GM21367 (cell line): ENCODE measurements at regions not wholly inside any gene's neighbourhood (a gene's known extent, or its start where the extent isn't known, plus 50 kb on each side); places are given as distances from the start of the nearest gene placed in this dataset.

Experiments
- ATAC-seq: cut with Tn5 transposase; IDR thresholded peaks from one replicate; pipeline ENCODE4 v1.9.1; 2021; ENCODE audit not compliant: unreplicated experiment

- ATAC-seq: no peak
Measured at GRCh38 chr16:85162478-85163277, 50.4 kb upstream of the CIBAR2 start.

GRCh38 chr16:85163278-85164112 is 51.2 kb upstream of the CIBAR2 start:
- ATAC-seq: no peak

DNA sequence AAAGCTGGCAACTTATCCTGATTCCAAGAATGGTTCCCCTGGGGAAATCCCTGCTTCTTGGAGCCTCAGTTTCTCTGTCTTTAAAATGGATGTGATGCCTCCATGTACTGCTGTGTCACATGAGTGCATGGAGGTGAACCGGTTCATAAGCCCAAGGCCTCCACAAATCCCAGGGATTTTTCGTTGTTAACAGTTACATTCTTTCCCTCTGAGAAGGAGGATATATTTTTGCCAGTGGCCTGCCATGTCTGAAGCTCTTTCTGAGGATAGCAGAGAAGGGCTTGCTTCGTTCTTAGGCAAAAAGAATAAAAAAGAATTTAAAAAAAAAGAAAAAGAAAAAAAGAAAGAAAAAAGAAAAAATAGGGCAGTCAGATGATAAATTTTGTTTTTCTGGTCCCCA is 52.2 kb upstream of the CIBAR2 start:
- no peak for ATAC-seq

- ATAC-seq: no peak
Measured at GRCh38 chr16:85164838-85165516, 52.7 kb upstream of the CIBAR2 start.

- ATAC-seq: no peak
Measured at GRCh38 chr16:85165781-85166180, 53.5 kb upstream of the CIBAR2 start.

DNA sequence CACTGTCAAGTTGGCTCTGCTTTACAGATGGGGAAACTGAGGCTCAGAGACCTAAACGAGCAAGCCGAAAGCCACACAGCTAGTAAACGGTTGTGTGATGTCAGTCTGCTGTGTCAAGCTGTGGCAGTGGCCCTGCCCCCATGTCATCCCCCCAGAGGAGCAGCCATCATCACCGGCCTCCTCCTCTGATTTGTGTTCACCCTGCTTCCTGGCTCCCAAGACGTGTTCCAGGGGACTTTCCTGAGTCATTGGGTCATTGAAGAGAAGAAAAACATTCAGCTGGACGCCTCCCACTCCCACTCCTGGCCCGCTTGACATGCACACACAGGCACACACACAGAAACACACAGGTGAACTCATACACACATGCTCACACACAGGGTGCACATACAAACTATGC is 54.0 kb upstream of the CIBAR2 start:
- ATAC-seq: no peak

- no peak for ATAC-seq
Measured at GRCh38 chr16:85166699-85167588, 54.7 kb upstream of the CIBAR2 start.

DNA sequence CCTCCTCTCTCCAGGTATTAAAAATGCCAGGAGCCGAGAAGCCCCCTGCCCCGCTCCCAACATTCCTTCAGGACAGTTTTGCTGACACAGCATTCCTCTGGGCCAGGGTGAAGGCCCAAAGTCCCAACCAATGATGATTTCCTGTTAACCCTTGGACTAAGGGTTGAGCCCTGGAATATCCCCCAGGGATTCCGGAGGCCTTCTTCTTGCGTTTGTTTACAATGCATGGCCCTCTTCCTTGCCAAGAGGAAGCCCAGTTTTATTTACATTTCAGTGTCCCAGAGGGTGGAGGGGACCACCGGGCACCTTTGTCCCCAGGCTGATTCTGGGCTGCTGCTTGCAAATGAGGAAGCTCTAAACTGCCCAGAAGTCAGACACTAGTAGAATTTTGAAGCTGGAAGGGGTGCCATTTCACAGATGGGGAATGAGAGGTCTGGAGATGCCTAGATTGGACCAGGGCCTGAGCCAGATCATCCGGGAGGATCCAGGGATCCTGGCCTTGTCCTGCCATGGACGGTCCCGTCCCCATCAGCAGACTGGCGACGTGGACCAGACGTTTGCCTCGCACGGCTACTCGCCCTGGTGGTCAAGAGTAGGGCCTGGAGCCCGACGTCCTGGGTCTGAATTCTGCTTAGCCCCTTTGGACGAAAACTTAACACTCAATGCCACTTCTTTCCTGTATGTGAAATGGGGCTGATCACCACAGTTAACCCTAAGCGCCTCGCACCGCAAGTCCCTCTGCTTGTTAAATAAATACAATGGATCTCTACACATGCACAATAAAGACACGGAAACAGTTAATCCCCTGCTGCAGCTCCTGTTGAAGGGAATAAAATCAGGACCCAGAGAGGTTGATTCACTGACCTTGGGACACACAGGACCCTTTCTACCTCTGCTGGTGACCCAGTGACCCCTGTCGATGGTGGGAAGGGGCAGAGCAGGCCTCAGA is 55.6 kb upstream of the CIBAR2 start:
- ATAC-seq: no peak

GRCh38 chr16:85168732-85169256 is 56.5 kb upstream of the CIBAR2 start:
- no peak for ATAC-seq

GRCh38 chr16:85169333-85170065 is 57.2 kb upstream of the CIBAR2 start:
- no peak for ATAC-seq

DNA sequence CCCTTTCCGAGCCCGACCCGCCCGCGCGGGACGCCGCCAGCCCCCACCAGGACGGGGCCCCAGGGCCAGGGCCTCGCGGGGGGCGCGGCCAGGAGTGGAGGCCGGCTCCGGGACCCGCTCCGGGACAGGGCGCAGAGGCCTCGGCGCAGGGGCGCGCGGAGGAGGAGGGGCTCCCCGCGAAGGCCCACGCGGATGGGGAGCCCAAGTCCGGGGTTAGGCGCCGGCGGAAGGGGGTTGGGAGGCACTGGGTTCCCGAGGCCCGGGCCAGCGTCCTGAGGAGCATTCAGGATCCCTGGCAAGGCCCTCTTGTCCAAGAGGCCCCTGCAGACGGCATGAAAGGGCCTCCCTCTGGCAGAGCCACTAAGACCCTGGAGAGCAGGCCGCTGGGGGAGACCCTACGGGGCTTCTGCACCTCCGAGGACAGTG is 57.8 kb upstream of the CIBAR2 start:
- no peak for ATAC-seq

DNA sequence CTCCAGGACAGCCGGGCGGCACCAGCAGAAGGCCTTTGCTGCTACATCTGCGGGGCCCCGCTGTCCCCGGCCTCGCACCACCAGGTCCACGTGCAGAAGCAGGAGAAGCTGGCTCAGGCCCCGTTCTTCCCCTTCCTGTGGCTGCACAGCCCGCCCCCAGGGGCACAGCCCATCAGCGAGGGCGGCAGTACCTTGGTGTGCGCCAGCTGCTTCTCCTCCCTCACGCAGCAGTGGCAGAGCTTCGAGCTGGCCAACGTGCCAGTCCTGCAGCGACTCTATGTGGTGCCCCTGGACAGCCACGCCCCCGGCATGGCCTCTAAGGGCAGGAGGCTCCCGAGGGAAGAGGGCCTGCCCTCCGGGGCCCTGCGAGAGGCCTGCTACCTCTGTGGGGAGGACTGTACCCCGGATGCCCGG is 58.3 kb upstream of the CIBAR2 start:
- ATAC-seq: no peak

GRCh38 chr16:85171004-85171758 is 58.9 kb upstream of the CIBAR2 start:
- ATAC-seq: no peak

DNA sequence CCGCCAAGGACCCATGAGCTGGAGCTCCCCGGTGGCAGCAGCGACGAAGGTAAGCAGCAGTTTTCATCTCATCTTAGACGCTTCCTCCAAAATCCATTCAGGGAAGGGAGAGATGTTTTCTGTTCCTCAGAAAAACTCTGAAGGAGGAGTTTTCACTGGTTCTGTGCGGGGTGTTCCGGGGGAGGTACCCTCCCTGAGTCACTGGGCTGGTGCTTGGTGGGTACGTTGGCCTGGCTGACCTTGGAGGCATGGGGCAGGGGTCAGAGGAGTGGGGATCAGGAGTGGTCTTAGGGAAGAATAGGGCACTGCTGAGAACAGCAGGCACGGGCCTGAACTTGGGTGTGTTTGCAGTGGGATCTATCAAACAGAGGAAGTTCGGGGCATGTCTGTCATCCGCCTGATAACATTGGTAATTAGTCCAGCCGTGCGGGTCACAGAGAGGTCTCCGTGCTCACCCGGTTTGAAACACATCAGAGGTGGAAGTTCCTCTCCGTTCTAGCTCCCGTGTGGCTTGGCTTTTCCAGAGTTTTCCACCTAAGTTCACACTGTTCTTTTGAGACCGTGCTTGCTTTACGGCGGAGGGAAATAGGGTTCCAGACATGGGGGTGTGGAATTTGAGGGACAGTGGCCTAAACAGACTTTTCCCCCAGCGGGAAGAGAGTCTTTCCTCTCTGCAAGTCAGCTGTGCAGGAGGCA is 59.6 kb upstream of the CIBAR2 start:
- no peak for ATAC-seq

- no peak for ATAC-seq
Measured at GRCh38 chr16:85172455-85173145, 60.3 kb upstream of the CIBAR2 start.

DNA sequence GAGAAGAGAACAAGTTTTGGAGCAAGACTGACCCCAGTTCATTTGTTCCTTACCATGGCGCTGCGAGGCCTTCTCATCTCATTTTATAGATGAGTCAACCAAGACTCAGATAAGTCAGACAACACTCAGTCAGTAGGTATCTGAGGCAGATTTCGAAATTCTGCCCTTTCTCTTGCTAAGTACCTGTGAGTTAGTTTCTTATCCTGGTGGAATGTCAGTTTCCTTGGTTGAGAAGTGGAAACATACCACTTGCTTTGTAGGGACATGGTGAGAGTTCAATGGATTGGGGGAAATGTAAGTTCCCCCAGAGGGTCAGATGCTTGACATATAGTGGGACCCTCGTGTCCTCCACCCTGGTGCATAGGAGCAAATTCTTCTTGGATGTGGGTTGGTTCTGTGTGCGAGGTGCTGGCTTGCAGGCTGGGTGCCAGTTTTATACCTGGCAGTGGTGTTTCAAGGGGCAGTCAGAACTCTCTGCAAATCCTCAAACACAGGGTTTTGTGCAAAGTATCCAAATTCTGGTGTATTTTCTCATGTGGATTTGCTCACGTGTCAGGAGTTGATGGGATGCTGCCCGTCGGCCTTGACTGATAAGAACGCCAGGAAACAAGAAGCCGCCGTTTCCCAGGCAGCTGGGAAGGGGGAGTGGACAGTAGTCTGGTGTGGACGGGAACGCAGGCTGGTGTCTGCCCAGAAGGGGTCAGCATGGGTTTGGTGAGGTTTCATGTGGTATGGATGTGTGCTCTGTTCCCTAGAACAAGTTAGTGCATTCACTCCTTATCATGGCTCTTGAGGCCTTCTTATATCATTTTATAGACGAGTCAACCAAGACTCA is 61.1 kb upstream of the CIBAR2 start:
- ATAC-seq: no peak
